ENCODE measurements at regions not wholly inside any gene's neighbourhood (a gene's known extent, or its start where the extent isn't known, plus 50 kb on each side); places are given as distances from the start of the nearest gene placed in this dataset.

- no peak for TF ChIP-seq CEBPZ (IDR thresholded peaks at IDR 0.05; ENCODE audit: borderline replicate concordance, low read depth, low read length)
- TF ChIP-seq ZBTB11 (CRISPR knock-in tag; IDR thresholded peaks at IDR 0.05): no peak
- no peak for TF ChIP-seq CBX5 (IDR thresholded peaks at IDR 0.05; ENCODE audit: borderline replicate concordance, low read depth)
- no peak for TF ChIP-seq NR1H2 (CRISPR knock-in tag; IDR thresholded peaks at IDR 0.05)
- TF ChIP-seq ZFPM2 (CRISPR knock-in tag; IDR thresholded peaks at IDR 0.05): no peak
- no peak for TF ChIP-seq MAZ (CRISPR knock-in tag; conservative IDR thresholded peaks at IDR 0.05 in 1 of 2, IDR thresholded peaks at IDR 0.05 in 1 of 2)
- TF ChIP-seq NR2F6 (CRISPR knock-in tag; IDR thresholded peaks at IDR 0.05): no peak
- TF ChIP-seq XRCC3 (IDR thresholded peaks at IDR 0.05): no peak
- no peak for TF ChIP-seq TFAM (CRISPR knock-in tag; conservative IDR thresholded peaks at IDR 0.05)
- TF ChIP-seq SRSF3 (IDR thresholded peaks at IDR 0.05; ENCODE audit: insufficient read depth, low read length): no peak
- TF ChIP-seq ARID2 (IDR thresholded peaks at IDR 0.05): no peak
- TF ChIP-seq MAFF (IDR thresholded peaks at IDR 0.05; ENCODE audit: low read length): no peak
- TF ChIP-seq WHSC1 (IDR thresholded peaks at IDR 0.05; ENCODE audit: low read length): no peak
Measured at GRCh38 chr13:21964686-21965085, 293.8 kb downstream of the FGF9 start (continued).
